ENCODE measurements at regions not wholly inside any gene's neighbourhood (a gene's known extent, or its start where the extent isn't known, plus 50 kb on each side); places are given as distances from the start of the nearest gene placed in this dataset.

DNA sequence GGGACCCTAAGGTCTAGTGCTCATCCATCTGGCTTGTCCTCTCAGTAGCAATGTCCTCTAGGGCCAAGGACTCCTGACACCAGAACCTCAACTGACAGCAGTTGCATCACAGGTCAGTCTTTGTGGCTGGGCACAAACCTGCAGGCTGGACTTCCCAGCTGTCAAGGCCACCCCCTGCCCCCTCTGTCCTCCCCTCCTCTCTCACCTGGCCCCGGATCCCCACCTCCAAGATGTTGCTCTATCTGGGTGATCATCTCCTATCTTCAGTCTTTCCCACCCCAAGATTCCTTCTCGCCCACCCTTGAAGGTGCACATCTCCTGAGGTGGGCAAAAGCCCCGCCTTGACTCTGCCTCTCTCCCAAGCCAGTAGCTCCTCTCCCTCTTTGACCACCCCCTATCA, 131.8 kb upstream of the SRSF6 start:
- no peak for TF ChIP-seq EZH2phosphoT487 (IDR thresholded peaks at IDR 0.05; ENCODE audit: borderline replicate concordance, low read depth, low read length)
- TF ChIP-seq, protein P1, sequence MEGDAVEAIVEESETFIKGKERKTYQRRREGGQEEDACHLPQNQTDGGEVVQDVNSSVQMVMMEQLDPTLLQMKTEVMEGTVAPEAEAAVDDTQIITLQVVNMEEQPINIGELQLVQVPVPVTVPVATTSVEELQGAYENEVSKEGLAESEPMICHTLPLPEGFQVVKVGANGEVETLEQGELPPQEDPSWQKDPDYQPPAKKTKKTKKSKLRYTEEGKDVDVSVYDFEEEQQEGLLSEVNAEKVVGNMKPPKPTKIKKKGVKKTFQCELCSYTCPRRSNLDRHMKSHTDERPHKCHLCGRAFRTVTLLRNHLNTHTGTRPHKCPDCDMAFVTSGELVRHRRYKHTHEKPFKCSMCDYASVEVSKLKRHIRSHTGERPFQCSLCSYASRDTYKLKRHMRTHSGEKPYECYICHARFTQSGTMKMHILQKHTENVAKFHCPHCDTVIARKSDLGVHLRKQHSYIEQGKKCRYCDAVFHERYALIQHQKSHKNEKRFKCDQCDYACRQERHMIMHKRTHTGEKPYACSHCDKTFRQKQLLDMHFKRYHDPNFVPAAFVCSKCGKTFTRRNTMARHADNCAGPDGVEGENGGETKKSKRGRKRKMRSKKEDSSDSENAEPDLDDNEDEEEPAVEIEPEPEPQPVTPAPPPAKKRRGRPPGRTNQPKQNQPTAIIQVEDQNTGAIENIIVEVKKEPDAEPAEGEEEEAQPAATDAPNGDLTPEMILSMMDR (conservative IDR thresholded peaks at IDR 0.05; ENCODE audit: low read length): no peak
